GM10266 (cell line): ENCODE measurements at regions not wholly inside any gene's neighbourhood (a gene's known extent, or its start where the extent isn't known, plus 50 kb on each side); places are given as distances from the start of the nearest gene placed in this dataset.

Experiments used
- DNase-seq: peaks from one replicate; pipeline ENCODE4 v3.0.0; 2012; ENCODE audit errors: extremely low spot score
- TF ChIP-seq, protein P1 (sequence below): IDR thresholded peaks from 2 replicates; pipeline ENCODE4 v1.5.1; 2012; ENCODE audit warnings: mild to moderate bottlenecking, low read depth; ENCODE audit not compliant: control insufficient read depth, insufficient read depth; ENCODE audit errors: missing control alignments

DNA sequence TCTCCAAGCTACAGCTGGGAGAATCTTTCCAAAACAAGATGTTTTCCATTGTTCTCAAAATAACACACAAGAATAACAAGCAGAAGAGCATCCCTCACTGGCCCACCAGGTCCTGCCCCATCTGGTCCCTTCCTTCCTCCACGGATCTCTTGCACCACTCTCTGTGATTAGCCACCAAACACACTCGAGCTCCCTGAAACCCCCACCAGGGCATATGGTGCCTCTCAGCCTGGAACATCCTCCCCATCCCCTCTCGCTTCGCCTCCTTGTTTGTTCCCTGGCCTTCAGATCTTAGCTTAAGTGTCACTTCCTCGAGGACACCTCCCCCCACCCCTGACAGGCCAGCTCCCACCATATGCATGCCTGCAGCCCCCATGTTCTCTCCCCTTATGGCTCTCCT lies 496.6 kb upstream of the PROK2 start:
- TF ChIP-seq, protein P1, sequence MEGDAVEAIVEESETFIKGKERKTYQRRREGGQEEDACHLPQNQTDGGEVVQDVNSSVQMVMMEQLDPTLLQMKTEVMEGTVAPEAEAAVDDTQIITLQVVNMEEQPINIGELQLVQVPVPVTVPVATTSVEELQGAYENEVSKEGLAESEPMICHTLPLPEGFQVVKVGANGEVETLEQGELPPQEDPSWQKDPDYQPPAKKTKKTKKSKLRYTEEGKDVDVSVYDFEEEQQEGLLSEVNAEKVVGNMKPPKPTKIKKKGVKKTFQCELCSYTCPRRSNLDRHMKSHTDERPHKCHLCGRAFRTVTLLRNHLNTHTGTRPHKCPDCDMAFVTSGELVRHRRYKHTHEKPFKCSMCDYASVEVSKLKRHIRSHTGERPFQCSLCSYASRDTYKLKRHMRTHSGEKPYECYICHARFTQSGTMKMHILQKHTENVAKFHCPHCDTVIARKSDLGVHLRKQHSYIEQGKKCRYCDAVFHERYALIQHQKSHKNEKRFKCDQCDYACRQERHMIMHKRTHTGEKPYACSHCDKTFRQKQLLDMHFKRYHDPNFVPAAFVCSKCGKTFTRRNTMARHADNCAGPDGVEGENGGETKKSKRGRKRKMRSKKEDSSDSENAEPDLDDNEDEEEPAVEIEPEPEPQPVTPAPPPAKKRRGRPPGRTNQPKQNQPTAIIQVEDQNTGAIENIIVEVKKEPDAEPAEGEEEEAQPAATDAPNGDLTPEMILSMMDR: no peak
- no peak for DNase-seq

DNA sequence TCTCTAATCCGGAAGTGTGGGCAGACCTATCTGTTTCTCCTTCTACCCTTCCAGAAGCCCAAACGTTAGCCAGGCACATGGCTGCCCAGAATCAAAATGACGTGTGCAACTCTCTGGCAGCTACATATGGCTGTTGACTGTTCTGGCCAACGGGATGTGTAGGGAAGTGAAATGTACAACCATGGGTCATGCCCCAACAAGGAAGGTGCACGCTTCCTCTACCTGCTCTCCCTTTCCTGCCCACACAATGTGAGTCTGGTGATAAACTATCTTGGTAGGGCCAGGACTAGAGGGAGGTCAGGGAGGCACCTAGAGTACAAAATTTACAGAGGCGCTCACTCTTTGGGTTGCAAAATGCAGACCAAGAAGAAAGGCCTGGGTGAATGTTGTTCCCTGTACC lies 495.9 kb upstream of the PROK2 start:
- DNase-seq: no peak
- TF ChIP-seq, protein P1: no peak

DNA sequence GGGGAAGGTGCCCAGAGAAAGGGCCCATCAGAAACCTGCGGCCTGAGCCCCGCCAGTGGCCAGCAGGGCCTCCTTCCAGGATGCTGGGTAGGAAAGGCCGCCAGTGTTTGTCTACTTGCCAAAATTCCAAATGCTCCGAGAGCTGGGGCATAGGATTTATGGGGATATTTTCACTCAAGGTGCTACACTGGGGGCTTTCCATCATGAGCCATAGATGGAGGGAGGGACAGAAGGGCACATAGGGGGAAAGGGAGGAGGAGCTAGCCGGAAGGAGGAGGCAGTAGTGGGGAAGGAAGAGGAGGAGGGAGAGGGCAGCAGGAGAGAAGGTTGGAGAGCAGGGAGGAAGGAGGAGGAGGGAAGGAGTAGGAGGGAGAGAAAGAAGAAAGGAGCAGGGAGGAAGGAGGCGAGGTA lies 494.7 kb upstream of the PROK2 start:
- DNase-seq: no peak
- TF ChIP-seq, protein P1: no peak

DNA sequence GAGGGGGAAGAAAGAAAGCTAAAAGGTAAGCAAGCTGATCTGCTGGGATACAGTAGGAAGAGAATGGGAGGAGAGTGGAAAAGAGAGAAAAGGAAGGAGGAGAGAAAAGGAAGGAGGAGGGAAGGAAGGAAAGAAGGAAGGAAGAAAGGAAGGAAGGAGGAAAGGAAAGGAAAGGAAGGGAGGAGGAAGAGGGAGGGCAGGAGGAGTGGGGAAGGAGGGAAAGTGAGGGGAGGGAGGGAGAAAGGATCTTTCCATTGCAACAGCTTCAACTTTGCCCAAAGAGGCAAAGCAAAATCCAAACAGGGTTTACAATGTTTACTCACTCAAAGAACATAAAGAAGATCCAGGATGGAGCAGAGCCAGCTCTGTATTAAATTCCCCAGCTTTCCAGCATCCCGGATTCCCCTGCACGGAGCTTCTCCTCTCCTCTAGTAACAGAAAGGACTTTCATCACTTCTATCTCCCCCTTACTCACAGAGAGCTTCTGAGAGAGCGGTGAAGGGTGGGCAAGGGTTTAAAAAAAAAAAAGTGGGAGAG lies 494.2 kb upstream of the PROK2 start:
- no peak for DNase-seq
- TF ChIP-seq, protein P1: no peak

DNA sequence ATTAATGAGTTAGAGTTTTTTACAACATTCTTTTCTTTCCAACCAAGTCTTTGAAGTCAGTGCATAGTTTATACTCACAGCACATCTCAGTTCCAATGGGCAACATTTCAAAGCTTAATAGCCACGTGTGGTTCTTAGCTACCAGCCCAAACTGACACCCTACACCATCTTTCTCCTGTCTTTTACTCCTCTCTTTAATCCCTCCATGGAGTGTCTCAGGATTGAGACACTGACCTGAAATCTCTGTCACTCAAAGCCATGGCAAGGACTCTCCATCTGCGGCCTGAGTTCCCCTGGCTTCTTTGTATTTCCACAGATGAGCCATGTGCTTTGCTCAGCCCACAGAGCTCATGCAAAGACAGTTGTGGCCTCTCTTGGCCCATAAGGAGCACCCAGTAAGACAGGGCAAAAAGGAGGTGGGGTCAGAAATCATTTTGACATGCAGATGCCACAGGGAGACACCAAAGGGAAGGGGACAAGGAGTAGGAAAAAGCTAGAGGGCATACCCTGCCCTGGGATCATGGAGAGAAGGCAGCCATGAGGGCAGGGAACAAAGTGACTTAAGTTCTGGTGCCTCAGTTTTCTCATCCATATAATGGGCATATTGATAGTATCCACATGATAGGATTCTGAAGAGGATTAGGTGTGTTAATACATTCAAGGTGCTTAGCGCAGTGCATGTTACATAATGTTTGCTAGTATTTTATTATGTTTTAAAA lies 493.6 kb upstream of the PROK2 start:
- TF ChIP-seq, protein P1: no peak
- DNase-seq: no peak

DNA sequence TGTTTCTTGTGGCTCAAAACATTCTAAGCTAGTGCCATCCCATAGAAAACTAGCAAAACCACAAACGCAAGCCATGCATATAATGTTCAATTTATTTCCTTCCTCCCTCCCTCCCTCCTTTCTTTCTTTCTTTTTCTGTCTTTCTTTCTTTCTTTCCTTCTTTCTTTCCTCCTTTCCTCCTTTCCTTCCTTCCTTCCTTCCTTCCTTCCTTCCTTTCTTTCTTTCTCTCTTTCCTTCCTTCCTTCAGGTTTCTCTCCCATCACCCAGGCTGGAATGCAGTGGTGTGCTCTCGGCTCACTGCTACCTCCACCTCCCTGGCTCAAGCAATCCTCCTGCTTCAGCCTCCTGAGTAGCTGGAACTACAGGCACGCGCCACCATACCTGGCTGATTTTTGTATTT lies 492.8 kb upstream of the PROK2 start:
- TF ChIP-seq, protein P1: no peak
- DNase-seq: no peak

DNA sequence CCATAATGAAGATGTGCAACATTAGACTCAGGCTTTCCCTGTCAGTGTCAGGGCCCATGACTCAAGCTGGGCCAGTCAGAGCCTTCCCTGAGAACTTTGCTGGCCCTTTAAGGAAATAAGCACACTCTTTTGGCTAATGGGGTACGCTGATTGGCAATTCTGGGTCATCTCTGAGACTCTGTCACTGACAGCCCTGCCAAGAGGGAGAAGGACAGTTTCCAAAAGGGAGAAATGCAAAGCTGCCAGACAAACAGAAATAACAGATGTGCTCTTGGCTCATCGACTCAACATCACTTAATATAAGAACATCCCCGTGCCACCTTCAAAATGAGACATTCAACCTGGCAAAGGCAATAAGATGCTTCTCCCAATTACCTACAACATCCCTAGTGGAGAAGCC lies 491.9 kb upstream of the PROK2 start:
- DNase-seq: no peak
- TF ChIP-seq, protein P1: no peak
